Keratinocyte (primary cell): ENCODE measurements at regions not wholly inside any gene's neighbourhood (a gene's known extent, or its start where the extent isn't known, plus 50 kb on each side); places are given as distances from the start of the nearest gene placed in this dataset.

ENCODE experiments used
- DNase-seq: peaks from one replicate; pipeline ENCODE4 v3.0.0-alpha.2; 2011; ENCODE audit warnings: low read depth, missing footprints, low spot score
- FAIRE-seq: peaks from 2 replicates; lab custom pipeline; 2011; peaks lifted over from hg19 to GRCh38; lab: Jason Lieb, UNC
- H2AFZ ChIP-seq: 2 replicates; pipeline ENCODE4 v1.6.0; 2012; ENCODE audit warnings: low read length, control low read depth, inconsistent platforms; ENCODE audit not compliant: control insufficient read depth
- H3K27ac ChIP-seq: 2 replicates; pipeline ENCODE4 v1.5.1; 2011; ENCODE audit warnings: low read length; ENCODE audit not compliant: control insufficient read depth, insufficient read depth
- H3K27me3 ChIP-seq: 3 replicates; pipeline ENCODE4 v1.6.0; 2011; ENCODE audit warnings: low read length; ENCODE audit not compliant: control insufficient read depth, insufficient read depth; ENCODE audit errors: extremely low read depth
- H3K36me3 ChIP-seq, 2 experiments: 2 replicates in 1 of 2; 3 replicates in 1 of 2; pipeline ENCODE4 v1.5.1; 2011; ENCODE audit warnings: low read length in 2 of 2, mild to moderate bottlenecking in 1 of 2; ENCODE audit not compliant: control insufficient read depth in 2 of 2, insufficient read depth in 2 of 2; ENCODE audit errors: extremely low read depth in 1 of 2
- H3K4me1 ChIP-seq: 3 replicates; pipeline ENCODE4 v1.5.1; 2011; ENCODE audit warnings: low read length; ENCODE audit not compliant: control insufficient read depth, insufficient read depth; ENCODE audit errors: extremely low read depth
- H3K4me2 ChIP-seq: 3 replicates; pipeline ENCODE4 v1.6.0; 2011; ENCODE audit warnings: low read depth, low read length; ENCODE audit not compliant: control insufficient read depth, insufficient read depth; ENCODE audit errors: extremely low read depth
- H3K4me3 ChIP-seq, 3 experiments: fragments of 200-600 bp in 1 of 3; sonication (generic) in 1 of 3; 2 replicates in 2 of 3; 3 replicates in 1 of 3; pipeline ENCODE4 v1.5.1; 2011 to 2016; ENCODE audit warnings: low read length in 3 of 3, mild to moderate bottlenecking in 3 of 3, control low read depth in 2 of 3, inconsistent platforms in 1 of 3, low read depth in 1 of 3, mixed read lengths in 1 of 3, mixed run types in 1 of 3, moderate library complexity in 1 of 3; ENCODE audit not compliant: control insufficient read depth in 2 of 3, insufficient read depth in 2 of 3; ENCODE audit errors: extremely low read depth in 1 of 3
- H3K79me2 ChIP-seq: 2 replicates; pipeline ENCODE4 v1.6.0; 2012; ENCODE audit warnings: low read length; ENCODE audit not compliant: control insufficient read depth, insufficient read depth
- H3K9ac ChIP-seq: 3 replicates; pipeline ENCODE4 v1.6.0; 2011; ENCODE audit warnings: low read length; ENCODE audit not compliant: control insufficient read depth, insufficient read depth; ENCODE audit errors: extremely low read depth
- H3K9me1 ChIP-seq: 3 replicates; pipeline ENCODE4 v1.6.0; 2011; ENCODE audit warnings: low read length; ENCODE audit not compliant: control insufficient read depth, insufficient read depth; ENCODE audit errors: extremely low read depth
- H3K9me3 ChIP-seq: 2 replicates; pipeline ENCODE4 v1.5.1; 2012; ENCODE audit warnings: low read depth, low read length; ENCODE audit not compliant: control insufficient read depth
- H4K20me1 ChIP-seq: 3 replicates; pipeline ENCODE4 v1.6.0; 2011; ENCODE audit warnings: low read length; ENCODE audit not compliant: control insufficient read depth, insufficient read depth; ENCODE audit errors: extremely low read depth
- CTCF ChIP-seq, 3 experiments: IDR thresholded peaks in 1 of 3; conservative IDR thresholded peaks in 1 of 3; optimal IDR thresholded peaks in 1 of 3; 2 replicates in 2 of 3; 3 replicates in 1 of 3; pipeline versions ENCODE3 to v1.5.1; 2011; ENCODE audit warnings: low read length in 3 of 3, mild to moderate bottlenecking in 3 of 3, moderate library complexity in 2 of 3, control low read depth in 1 of 3, inconsistent platforms in 1 of 3; ENCODE audit not compliant: insufficient read depth in 2 of 3; ENCODE audit errors: extremely low read depth in 1 of 3
- EZH2 ChIP-seq: IDR thresholded peaks from one replicate; pipeline ENCODE4 v1.6.1; 2012; ENCODE audit warnings: inconsistent platforms, mild to moderate bottlenecking, low read length, moderate library complexity
- dilution Hi-C: fragments of 300-500 bp; cut with MboI; formaldehyde crosslinking; loops from one replicate; pipeline ENCODE4 v1.7.0; 2020; ENCODE audit warnings: low sequenced_read_pairs; ENCODE audit not compliant: extremely low pct_ligation_motif_present

GRCh38 chr6:99177736-99178135 is 171.7 kb downstream of the FAXC start:
- Histone ChIP-seq H3K9ac (no peak overlapping the region), H3K9me3 (peaks cover 2% of the 10 kb centered on the region), H3K4me3 (no peak overlapping the region), H3K9me1 (no peaks in the 10 kb centered on the region), H4K20me1 (no peaks in the 10 kb centered on the region), H2AFZ (no peak overlapping the region), H3K79me2 (no peaks in the 10 kb centered on the region), H3K27ac (no peak overlapping the region), H3K36me3 (no peaks in the 10 kb centered on the region), H3K4me2 (no peak overlapping the region), H3K27me3 (no peaks in the 10 kb centered on the region), H3K4me1 (peaks cover 8% of the 10 kb centered on the region)
- dilution Hi-C loops: no loop called here
- TF ChIP-seq EZH2 (no peak), CTCF (optimal IDR thresholded peaks at IDR 0.05 in 1 of 3, IDR thresholded peaks at IDR 0.05 in 1 of 3, conservative IDR thresholded peaks at IDR 0.05 in 1 of 3; ENCODE audit: extremely low read depth in 1 of 3, insufficient read depth in 2 of 3, low read length in 3 of 3) (no peak)
- DNase-seq (no peak), FAIRE-seq (no peak)

GRCh38 chr6:99165838-99166237 is 183.6 kb downstream of the FAXC start:
- DNase-seq (no peak), FAIRE-seq (no peak)
- dilution Hi-C loops: no loop called here
- H3K9me3 ChIP-seq: no peaks in the 10 kb centered on the region
- H3K9me1 ChIP-seq: no peaks in the 10 kb centered on the region
- H3K4me2 ChIP-seq: no peak overlapping the region
- no peak overlapping the region for H2AFZ ChIP-seq
- H3K4me1 ChIP-seq: no peaks in the 10 kb centered on the region
- H3K9ac ChIP-seq: no peak overlapping the region
- H4K20me1 ChIP-seq: no peaks in the 10 kb centered on the region
- no peaks in the 10 kb centered on the region for H3K79me2 ChIP-seq
- TF ChIP-seq CTCF (optimal IDR thresholded peaks at IDR 0.05 in 1 of 3, IDR thresholded peaks at IDR 0.05 in 1 of 3, conservative IDR thresholded peaks at IDR 0.05 in 1 of 3; ENCODE audit: extremely low read depth in 1 of 3, insufficient read depth in 2 of 3, low read length in 3 of 3) (no peak), EZH2 (no peak)
- H3K36me3 ChIP-seq: no peaks in the 10 kb centered on the region
- no peak overlapping the region for H3K27ac ChIP-seq
- H3K4me3 ChIP-seq: no peak overlapping the region
- no peaks in the 10 kb centered on the region for H3K27me3 ChIP-seq
